GM21528 (cell line): ENCODE measurements at regions not wholly inside any gene's neighbourhood (a gene's known extent, or its start where the extent isn't known, plus 50 kb on each side); places are given as distances from the start of the nearest gene placed in this dataset.
"Not testable (repeated sequence)": the region's sequence is repeated elsewhere in the genome, so short reads cannot be mapped to it uniquely, and the experiment has no call there.

ENCODE experiments used
- ATAC-seq: cut with Tn5 transposase; IDR thresholded peaks from one replicate; pipeline ENCODE4 v1.9.1; 2021; ENCODE audit warnings: mild to moderate bottlenecking, moderate library complexity; ENCODE audit not compliant: unreplicated experiment, low FRiP score

- no peak for ATAC-seq
Observed at GRCh38 chr14:28944605-28945004, 178.0 kb downstream of the FOXG1 start.

GRCh38 chr14:28946267-28946666, 179.7 kb downstream of the FOXG1 start:
- ATAC-seq: no peak

DNA sequence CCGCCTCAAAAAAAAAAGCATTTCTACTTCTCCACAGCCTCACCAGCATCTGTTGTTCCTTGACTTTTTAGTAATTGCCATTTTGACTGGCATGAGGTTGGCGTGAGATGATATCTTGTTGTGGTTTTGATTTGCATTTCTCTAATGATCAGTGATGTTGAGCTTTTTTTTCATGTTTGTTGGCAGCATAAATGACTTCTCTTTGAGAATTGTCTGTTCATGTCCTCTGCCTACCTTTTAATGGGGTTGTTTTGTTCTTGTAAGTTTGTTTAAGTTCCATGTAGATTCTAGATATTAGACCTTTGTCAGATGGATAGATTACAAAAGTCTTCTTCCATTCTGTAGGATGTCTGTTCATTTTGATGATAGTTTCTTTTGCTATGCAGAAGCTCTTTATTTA, 182.9 kb downstream of the FOXG1 start:
- no peak for ATAC-seq

- no peak for ATAC-seq
Observed at GRCh38 chr14:28952161-28952560, 185.6 kb downstream of the FOXG1 start.

DNA sequence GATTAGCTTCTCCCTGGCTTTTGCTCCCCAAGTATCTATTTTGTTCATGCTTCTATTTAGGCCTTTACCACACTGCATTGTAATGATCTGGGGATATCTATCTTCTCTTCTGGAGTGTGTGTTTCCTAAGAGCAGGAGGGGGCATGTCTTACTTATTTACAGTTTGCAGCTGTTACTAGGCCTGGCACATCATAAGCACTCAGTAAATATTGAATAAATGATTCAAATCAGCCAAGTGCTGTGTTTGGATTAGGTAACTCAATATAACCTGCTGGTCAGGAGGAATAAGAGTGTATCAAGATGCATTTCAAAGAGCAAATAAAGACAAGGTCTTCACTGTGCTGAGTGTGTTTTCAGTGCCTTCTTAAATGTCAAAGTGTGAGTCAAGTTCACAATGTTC, 186.1 kb downstream of the FOXG1 start:
- no peak for ATAC-seq

- ATAC-seq: no peak
Observed at GRCh38 chr14:28953973-28954372, 187.4 kb downstream of the FOXG1 start.

DNA sequence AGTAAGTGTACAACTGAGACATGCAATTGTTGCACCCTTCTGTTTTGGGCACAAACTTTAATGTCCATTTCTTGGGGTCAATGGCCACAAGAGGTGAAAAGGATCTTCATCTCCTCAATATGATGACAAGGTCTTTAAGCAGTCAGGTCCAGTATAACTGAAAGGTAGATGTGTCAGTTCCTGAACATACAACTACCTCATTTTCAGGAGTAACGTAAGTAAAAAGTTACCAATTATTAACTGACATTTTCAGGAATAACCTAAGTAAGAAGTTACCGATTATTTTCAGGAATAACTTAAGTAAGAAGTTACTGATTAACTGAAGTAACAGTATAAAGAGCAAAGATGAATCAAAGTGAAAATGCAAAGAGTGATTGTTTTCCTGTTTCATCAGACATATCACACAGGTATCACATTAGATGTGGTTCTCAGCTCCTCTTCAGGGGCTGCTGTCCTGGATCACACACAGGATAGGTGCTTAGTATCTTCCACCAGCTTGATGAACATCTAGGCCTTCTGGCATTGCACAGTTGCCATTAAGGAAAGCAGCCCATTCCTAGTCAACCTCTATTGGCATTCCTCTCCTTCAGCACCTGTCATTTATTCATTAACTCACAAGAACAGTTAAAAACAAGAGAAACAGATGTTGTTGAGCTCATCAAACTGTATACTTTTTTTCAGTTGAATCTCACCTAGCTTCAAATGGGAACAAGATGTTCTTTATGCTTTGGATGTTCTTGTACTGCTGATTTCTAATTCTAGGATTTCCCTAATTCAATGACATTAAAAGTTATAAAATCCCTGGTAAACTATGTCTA, 200.0 kb downstream of the FOXG1 start:
- peak; percentile 94 for ATAC-seq

DNA sequence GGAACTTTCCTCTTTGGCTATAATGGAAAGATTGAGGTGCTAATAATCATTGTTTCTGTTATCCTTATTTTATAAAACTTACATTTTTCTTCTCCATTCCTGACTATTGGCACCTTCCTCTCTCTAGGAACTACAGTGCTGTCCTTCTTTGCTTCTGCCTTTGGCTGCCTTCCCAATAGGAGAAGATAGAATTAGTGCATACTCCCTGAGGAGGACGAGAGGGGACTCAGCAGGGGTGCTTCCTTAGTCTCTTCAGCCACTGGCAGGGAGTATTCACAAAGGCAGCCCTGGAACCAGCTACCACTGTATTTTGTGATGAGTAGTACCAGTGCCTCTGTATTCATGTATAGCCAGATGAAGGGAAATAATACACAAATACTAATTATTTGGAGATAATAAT, 208.5 kb downstream of the FOXG1 start:
- no peak for ATAC-seq

GRCh38 chr14:28982228-28982627, 215.6 kb downstream of the FOXG1 start:
- no peak for ATAC-seq

DNA sequence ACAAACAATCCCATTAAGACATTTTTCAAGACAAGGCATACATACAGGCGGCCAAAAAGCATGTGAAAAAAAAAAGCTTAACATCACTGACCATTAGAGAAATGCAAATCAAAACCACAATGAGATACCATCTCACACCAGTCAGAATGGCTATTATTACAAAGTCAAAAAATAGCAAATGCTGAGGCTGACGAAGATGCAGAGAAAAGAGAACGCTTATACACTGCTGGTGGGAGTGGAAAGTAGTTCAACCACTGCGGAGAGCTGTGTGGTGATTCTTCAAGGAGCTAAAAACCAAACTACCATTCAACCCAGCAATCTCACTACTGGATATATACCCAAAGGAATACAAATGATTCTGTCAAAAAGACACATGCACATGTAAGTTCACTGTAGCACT, 216.7 kb downstream of the FOXG1 start:
- ATAC-seq: no peak

DNA sequence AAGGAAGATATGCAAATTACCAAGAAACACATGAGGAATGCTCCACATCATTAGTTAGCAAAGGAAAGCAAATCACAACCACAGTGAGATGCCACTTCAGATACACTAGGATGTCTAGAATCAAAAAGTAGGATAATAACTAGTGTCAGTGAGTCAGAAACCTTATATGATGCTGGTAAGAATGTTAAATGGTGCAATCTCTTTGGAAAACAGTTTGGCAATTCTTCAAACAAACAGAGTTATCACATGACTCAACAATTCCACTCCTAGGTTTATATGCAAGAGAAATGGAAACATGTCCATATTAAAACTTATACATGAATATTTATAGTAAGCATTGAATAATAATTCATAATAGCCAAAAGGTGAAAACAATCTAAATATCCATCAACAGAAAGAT, 220.9 kb downstream of the FOXG1 start:
- no peak for ATAC-seq

GRCh38 chr14:28997196-28997595, 230.6 kb downstream of the FOXG1 start:
- not testable (repeated sequence) for ATAC-seq

DNA sequence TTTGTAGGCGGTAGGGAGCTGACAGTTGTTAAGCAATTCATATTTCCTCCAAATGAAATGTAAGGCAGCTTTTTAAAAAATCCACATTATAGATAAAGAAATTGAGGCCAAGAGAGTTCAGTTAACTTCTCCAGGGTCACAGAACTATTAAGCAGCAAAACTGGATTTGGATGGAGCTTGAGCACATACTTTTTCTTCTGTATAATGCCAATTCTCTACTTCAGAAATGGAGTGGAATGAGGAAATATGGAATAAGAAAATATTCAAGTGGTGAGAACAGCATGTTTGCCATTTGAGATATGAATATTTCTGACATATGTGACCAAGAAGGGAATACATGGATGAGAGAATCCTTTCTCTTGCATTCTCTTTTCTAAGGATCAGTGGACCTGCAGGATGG, 233.1 kb downstream of the FOXG1 start:
- ATAC-seq: no peak

GRCh38 chr14:29005647-29006046, 239.1 kb downstream of the FOXG1 start:
- no peak for ATAC-seq

GRCh38 chr14:29007990-29008389, 241.4 kb downstream of the FOXG1 start:
- ATAC-seq: no peak

DNA sequence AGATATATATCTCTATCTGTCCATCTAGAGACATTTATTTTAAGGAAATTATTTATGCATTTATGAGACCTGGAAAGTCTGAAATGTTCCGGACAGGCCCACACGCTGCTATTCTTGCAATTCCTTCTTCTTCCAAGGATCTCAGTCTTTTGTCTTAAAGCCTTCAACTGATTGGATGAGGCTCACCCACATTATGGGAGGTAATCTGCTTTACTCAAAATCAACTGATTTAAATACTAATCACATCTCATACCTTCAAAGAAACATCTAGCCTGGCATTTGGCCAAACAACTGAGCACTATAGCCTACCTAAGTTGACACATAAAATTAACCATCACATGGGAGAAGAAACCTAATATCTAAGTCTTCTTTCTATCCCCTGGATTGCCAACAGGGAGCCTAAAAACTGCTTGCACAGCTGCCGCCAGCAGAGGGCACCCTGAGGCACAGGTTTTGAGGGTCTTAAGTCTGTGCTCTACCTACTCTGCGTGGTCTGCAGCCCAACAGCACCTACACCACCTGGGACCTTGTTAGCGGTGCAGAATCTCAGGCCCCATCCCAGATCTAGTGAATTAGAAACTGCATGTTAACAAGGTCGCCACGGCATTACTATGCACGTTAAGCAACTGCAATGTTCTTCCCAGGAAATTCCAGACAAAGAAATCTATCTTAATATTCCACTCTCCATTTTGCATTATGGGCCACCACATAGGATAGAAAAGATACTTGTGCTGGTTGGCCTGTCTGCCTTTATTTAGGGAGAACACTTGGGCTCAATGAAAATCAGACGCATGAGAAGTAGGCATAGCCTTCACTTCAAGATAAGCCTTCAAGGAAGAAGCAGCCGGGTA, 249.7 kb downstream of the FOXG1 start:
- ATAC-seq: no peak

GRCh38 chr14:29023505-29023904, 256.9 kb downstream of the FOXG1 start:
- ATAC-seq: not testable (repeated sequence)

DNA sequence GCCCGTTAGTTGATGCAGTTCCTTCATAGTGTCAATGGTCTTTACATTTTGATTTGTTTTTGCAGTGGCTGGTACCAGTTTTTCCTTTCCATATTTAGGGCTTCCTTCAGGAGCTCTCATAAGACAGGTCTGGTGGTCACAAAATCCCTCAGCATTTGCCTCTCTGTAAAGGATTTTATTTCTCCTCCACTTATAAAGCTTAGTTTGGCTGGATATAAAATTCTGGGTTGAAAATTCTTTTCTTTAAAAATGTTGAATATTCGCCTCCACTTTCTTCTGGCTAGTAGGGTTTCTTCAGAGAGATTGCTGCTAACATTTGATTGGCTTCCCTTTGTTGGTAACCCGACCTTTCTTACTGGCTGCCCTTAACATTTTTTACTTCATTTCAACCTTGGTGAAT, 260.9 kb downstream of the FOXG1 start:
- not testable (repeated sequence) for ATAC-seq

DNA sequence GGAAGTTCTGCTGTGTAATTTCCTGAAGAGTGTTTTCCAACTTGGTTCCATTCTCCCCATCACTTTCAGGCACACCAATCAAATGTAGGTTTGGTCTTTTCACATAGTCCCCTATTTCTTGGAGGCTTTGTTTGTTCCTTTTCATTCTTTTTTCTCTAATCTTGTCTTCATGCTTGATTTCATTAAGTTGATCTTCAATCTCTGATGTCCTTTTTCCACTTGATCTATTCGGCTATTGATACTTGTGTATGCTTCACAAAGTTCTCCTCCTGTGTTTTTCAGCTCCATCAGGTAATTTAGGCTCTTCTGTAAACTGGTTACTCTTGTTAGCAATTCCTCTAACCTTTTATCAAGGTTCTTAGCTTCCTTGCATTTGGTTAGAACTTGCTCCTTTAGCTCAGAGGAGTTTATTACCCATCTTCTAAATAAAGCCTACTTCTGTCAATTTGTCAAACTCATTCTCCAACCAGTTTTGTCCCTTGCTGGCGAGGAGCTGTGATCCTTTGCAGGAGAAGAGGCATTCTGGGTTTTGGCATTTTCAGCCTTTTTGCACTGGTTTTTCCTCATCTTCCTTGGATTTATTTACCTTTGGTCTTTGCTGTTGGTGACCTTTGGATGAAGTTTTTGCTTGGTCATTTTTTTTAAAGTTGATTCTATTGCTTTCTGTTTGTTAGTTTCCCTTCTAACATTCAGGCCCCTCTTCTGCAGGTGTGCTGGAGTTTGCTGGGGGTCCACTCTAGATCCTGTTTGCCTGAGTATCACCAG, 261.5 kb downstream of the FOXG1 start:
- not testable (repeated sequence) for ATAC-seq

DNA sequence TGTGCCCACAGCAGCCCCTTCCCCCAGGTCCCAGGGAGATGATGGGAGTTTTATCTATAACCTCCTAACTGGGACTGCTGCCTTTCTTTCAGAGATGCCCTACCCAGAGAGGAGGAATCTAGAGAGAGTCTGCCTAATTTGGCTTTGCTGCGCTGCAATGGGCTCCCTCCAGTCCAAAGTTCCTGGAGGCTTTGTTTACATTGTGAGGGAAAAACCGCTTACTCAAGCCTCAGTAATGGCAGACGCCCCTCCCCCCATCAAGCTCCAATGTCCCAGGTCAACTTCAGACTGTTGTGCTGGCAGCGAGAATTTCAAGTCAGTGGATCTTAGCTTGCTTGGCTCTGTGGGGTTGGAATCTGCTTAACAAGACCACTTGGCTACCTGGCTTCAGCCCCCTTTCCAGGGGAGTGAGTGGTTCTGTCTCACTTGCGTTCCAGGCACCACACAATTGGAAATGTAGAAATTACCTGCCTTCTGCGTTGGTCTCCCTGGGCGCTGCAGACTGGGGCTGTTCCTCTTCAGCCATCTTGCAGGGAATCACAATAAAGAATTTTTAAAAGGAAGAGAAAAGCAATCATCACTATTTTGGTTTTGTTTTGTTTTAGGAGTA, 262.5 kb downstream of the FOXG1 start:
- no peak for ATAC-seq

GRCh38 chr14:29030121-29030520, 263.5 kb downstream of the FOXG1 start:
- no peak for ATAC-seq
